Lower leg skin (tissue), 4 donors: ENCODE measurements at regions not wholly inside any gene's neighbourhood (a gene's known extent, or its start where the extent isn't known, plus 50 kb on each side); places are given as distances from the start of the nearest gene placed in this dataset.
A peak's percentile ranks its signal among the peaks of the same experiment; 100 is the strongest.

Experiments used
- DNase-seq, 2 donors: peaks; one replicate each; pipeline ENCODE4 v3.0.0-alpha.2; 2019; ENCODE audit warnings: low spot score in 2 of 2
- H3K4me3 ChIP-seq: fragments of 200-600 bp; sonication (generic); 2 replicates; pipeline ENCODE4 v1.5.1; 2017; ENCODE audit warnings: mild to moderate bottlenecking, low read depth; ENCODE audit not compliant: poor library complexity, severe bottlenecking
- POLR2A ChIP-seq, 2 donors: fragments of 450-650 bp; IDR thresholded peaks; one replicate each; pipeline ENCODE4 v1.6.1; 2016 to 2017; ENCODE audit warnings: antibody characterized with exemption in 2 of 2, mild to moderate bottlenecking in 1 of 2, moderate library complexity in 1 of 2
- WGBS, 2 donors: methylation state at CpG; one replicate each; pipeline ENCODE4 v1.1.5; 2018; 5-methylcytosine and 5-hydroxymethylcytosine counted together
- intact Hi-C: fragments of 100-400 bp; cut with DNase I; formaldehyde crosslinking; loops from one replicate; pipeline ENCODE4 v1.15.0; 2023; ENCODE audit warnings: low total_unique reads
- TF ChIP-seq, protein P1 (sequence below), 3 donors: fragments of 450-650 bp; IDR thresholded peaks; one replicate each; pipeline ENCODE4 v1.5.1; 2016; ENCODE audit warnings: antibody characterized with exemption in 3 of 3, mild to moderate bottlenecking in 3 of 3, moderate library complexity in 2 of 3

DNA sequence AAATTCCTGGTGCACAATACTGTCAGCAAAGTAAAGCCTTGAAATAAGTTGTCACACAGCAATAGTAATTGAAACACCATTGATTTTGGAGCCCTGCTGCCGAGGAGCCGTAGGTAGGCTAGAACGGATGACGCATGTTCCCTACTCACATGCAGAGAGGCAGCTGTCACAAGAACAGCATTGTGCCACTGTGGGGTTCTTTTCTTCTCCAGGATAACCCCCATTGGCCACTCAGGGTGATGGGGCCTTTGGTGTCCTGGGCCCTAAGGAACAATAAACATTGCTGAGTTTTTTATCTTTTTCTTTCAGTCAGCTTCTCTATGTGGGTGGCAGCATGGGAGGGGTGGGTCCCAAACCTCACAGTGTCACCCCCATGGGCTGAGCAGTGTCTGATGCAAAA lies 542.3 kb downstream of the BCOR start:
- WGBS, 2 donors: 97 to 98% methylated on average over 4 of the region's 4 CpGs
- intact Hi-C loops: no loop called here

DNA sequence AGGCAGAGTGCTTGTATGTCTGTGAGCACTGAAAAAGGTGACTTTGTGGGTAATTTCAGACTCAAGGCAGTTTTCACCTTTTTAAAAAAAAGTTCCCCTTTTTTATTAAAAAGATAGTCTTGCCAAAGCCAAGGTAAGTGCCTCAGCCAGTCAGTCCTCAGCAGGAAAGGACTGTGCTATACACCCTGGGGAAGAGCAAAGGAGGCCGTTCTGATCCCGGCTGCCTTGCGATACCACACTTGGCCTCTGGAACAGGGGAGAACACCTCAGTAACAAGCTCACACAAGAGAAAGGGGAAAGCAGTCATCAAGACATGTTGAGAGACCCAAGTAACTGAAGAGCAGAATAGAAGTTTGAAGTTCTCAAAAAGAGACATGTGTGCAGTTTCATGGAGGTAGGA lies 541.7 kb downstream of the BCOR start:
- TF ChIP-seq, protein P1, sequence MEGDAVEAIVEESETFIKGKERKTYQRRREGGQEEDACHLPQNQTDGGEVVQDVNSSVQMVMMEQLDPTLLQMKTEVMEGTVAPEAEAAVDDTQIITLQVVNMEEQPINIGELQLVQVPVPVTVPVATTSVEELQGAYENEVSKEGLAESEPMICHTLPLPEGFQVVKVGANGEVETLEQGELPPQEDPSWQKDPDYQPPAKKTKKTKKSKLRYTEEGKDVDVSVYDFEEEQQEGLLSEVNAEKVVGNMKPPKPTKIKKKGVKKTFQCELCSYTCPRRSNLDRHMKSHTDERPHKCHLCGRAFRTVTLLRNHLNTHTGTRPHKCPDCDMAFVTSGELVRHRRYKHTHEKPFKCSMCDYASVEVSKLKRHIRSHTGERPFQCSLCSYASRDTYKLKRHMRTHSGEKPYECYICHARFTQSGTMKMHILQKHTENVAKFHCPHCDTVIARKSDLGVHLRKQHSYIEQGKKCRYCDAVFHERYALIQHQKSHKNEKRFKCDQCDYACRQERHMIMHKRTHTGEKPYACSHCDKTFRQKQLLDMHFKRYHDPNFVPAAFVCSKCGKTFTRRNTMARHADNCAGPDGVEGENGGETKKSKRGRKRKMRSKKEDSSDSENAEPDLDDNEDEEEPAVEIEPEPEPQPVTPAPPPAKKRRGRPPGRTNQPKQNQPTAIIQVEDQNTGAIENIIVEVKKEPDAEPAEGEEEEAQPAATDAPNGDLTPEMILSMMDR (IDR thresholded peaks at IDR 0.05): no peak
- no peak for TF ChIP-seq POLR2A (IDR thresholded peaks at IDR 0.05)
- no peak overlapping the region for H3K4me3 ChIP-seq
- 70 to 80% methylated on average over 3 of the region's 3 CpGs for WGBS, 2 donors
- intact Hi-C loops: no loop called here
- peak in 1 of 2 donors; percentile 50 for DNase-seq

More for the DNA sequence above, 542.3 kb downstream of the BCOR start:
- peak in 1 of 2 donors; percentile 48 for DNase-seq
- no peak overlapping the region for H3K4me3 ChIP-seq
- TF ChIP-seq POLR2A (IDR thresholded peaks at IDR 0.05): no peak
- TF ChIP-seq, protein P1 (IDR thresholded peaks at IDR 0.05): no peak

DNA sequence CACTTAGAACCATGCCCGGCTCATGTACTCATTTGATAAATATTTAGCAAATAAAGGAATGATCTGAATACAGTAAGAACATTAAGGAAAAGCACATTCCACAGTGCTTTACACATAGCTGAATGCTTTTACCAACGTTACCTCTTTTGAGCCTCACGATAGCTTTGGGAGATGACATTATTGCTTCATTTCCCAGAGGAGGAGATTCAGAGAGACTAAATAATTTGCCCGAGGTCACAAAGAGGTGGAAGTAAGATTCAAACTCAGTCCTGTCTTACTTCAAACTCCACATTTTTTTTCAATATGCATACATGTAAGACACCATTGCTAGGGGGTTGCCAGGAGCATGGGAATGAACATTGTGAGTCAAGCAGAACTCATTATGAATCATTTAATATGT lies 538.5 kb downstream of the BCOR start:
- DNase-seq: no peak
- 84 to 88% methylated on average over 4 of the region's 4 CpGs for WGBS, 2 donors
- TF ChIP-seq POLR2A (IDR thresholded peaks at IDR 0.05): no peak
- TF ChIP-seq, protein P1 (IDR thresholded peaks at IDR 0.05): no peak
- no peak overlapping the region for H3K4me3 ChIP-seq
- intact Hi-C loops: no loop called here

DNA sequence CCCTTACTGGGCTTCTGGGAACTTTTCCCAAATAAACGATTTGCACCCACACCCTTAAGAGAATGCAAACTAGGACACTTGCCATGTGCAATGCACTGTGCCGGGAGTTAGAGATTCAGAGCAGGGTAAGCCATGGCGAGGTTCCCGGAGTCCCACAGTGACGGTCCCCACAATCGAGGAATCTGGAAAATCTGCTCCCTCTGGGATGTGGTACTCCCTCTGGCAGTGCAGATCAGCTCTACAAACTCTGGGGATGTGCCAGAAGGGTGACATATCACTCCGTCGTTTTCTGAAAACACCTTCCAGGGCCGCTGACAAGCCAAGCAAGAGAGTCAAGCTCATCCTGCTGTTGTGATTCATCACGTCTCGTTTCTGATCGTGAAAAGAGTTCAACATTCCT lies 537.5 kb downstream of the BCOR start:
- 40 to 71% methylated on average over 9 to 12 of the region's 12 CpGs for WGBS, 2 donors
- TF ChIP-seq, protein P1 (IDR thresholded peaks at IDR 0.05): no peak
- no peak for TF ChIP-seq POLR2A (IDR thresholded peaks at IDR 0.05)
- H3K4me3 ChIP-seq: no peak overlapping the region
- intact Hi-C loops: no loop called here
- peak in 1 of 2 donors; percentile 60 for DNase-seq

DNA sequence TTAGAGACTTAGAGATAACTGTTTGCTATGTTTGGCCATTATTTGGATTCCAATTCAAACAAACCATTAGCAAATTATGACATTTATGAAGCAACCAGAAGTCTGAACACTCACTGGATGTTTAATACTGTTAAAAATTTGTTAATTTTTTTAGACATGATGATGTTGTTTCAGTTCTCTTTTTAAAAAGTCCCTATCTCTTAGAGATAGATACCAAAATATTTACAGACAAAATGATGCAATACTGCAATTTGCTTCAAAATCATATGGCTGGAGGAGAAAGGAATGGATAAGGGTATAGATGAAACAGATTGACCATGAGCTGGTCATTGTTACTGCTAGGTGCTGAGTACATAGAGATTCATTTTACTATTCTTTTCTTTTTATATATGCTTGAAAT lies 534.6 kb downstream of the BCOR start:
- no peak overlapping the region for H3K4me3 ChIP-seq
- TF ChIP-seq POLR2A (IDR thresholded peaks at IDR 0.05): no peak
- TF ChIP-seq, protein P1 (IDR thresholded peaks at IDR 0.05): no peak
- intact Hi-C loops: no loop called here
- no peak for DNase-seq

DNA sequence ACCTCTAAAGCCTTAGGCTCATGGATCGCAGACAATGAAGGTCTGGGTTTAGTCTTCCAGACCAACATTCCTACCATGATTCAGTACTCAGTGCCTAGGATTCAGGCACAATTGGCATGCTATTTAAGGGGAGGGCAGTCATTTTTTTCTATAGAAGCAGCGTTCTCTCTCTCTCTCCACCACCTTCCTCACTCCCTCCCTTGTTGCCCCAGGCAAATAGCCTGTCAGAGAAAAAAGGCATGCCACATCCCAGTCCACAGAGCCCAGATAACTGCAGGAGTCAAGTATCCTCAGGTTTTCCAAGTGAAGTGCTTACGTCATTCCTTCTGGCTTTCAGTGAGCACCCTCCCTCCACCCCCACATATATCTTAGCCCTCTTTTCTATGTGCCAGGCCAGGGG lies 533.0 kb downstream of the BCOR start:
- intact Hi-C loops: no loop called here
- H3K4me3 ChIP-seq: no peak overlapping the region
- WGBS, 2 donors: 66 to 69% methylated on average over 3 of the region's 3 CpGs
- TF ChIP-seq POLR2A (IDR thresholded peaks at IDR 0.05): no peak
- TF ChIP-seq, protein P1 (IDR thresholded peaks at IDR 0.05): no peak
- DNase-seq: peak in 1 of 2 donors; percentile 10
